ENCODE measurements at regions not wholly inside any gene's neighbourhood (a gene's known extent, or its start where the extent isn't known, plus 50 kb on each side); places are given as distances from the start of the nearest gene placed in this dataset.
"Not testable (repeated sequence)": the region's sequence is repeated elsewhere in the genome, so short reads cannot be mapped to it uniquely, and the experiment has no call there.

DNA sequence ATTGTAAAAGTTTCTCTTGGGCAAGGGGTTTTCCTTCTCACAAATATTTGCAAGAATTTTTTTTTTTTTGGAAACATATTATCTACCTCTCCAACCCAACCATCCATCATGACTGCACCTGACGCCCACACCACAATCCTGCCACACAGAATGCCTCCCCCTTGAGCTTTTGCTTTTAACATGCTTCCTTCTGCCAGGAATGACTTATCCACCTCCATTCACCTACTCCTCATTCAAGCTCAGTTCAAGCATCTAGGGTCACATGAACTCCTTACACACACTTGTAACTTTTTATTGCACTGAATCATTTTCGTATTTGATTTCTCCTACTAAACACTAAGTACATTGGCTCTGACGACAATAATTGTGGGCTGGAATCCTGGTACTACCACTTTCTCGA is 660.1 kb upstream of the AUTS2 start:
- Mint-ChIP-seq H3K4me3 (no peak overlapping the region), H3K9me3 (peaks cover 17% of the 10 kb centered on the region), H3K27me3 (no peaks in the 10 kb centered on the region), H3K4me1 (no peaks in the 10 kb centered on the region), H3K36me3 (ENCODE audit: low read depth) (no peaks in the 10 kb centered on the region), H3K27ac (no peak overlapping the region)
- DNase-seq (no peak), ATAC-seq (no peak)

DNA sequence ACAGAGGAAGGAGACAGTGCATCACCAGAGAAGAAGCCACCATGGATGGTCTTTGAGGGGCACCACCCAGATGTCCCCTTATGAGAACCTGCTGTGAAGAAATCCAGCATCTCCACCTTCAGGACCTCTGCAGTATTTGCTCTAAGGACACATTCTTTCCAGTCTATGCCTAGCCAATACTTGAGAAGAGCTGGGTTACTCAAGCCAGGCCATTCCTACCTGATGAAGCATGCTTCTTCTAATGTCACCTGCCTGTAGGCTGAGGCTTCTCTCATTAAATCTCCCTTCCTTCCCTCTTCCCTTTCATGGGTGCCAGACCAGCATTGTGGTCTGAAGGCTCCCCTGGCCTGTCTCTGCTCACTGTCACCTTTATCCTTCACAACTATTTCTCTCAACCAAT is 654.5 kb upstream of the AUTS2 start:
- Mint-ChIP-seq H3K36me3 (ENCODE audit: low read depth) (no peaks in the 10 kb centered on the region), H3K4me3 (no peak overlapping the region), H3K27ac (no peak overlapping the region), H3K9me3 (peaks cover 17% of the 10 kb centered on the region), H3K27me3 (no peaks in the 10 kb centered on the region), H3K4me1 (no peaks in the 10 kb centered on the region)
- ATAC-seq (no peak), DNase-seq (no peak)

DNA sequence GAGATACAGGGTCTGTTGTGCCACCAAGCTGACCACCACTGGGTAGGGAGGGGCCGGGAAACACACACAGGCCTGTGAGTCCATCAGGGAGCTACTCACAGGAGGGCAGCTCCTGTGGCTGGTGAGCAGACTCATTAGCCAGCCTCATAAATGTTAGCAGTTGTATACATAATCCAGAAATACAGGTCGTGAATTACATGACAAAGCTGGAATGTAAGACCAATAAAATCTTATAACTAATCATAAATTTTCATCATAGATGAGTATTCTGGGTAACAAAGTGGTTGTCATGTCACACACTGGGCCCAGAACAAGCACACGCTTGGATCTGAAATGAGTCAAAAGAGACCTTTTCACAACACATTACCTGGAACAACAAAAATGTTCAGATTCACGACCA is 642.6 kb upstream of the AUTS2 start:
- ATAC-seq: no peak
- no peaks in the 10 kb centered on the region for H3K4me1 Mint-ChIP-seq
- H3K36me3 Mint-ChIP-seq (ENCODE audit: low read depth): peaks cover 3% of the 10 kb centered on the region
- no peak for DNase-seq
- no peaks in the 10 kb centered on the region for H3K27me3 Mint-ChIP-seq
- H3K9me3 Mint-ChIP-seq: peaks cover 14% of the 10 kb centered on the region
- no peak overlapping the region for H3K27ac Mint-ChIP-seq
- H3K4me3 Mint-ChIP-seq: no peak overlapping the region

DNA sequence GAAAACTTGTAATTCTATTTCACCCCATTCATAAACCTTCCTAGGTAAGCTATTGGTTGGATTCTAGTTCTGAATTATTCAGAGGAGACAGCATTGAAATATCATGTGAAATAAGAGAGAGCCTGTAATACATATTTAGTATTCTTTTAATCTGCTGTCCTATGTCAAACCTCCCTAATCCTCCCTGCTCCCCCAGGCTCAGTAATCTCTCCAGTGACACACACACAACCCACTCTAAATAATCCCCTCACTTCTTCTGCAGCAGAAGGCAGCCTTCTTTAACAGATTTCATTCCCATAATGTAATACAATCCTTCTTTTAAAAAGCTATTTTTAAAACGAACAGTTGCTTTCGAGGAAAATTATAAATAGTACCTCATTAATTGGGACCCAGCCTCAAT is 639.7 kb upstream of the AUTS2 start:
- no peak for ATAC-seq
- H3K4me1 Mint-ChIP-seq: no peaks in the 10 kb centered on the region
- no peak overlapping the region for H3K4me3 Mint-ChIP-seq
- peaks cover 3% of the 10 kb centered on the region for H3K36me3 Mint-ChIP-seq (ENCODE audit: low read depth)
- peaks cover 14% of the 10 kb centered on the region for H3K9me3 Mint-ChIP-seq
- H3K27ac Mint-ChIP-seq: no peak overlapping the region
- DNase-seq: no peak
- H3K27me3 Mint-ChIP-seq: no peaks in the 10 kb centered on the region

DNA sequence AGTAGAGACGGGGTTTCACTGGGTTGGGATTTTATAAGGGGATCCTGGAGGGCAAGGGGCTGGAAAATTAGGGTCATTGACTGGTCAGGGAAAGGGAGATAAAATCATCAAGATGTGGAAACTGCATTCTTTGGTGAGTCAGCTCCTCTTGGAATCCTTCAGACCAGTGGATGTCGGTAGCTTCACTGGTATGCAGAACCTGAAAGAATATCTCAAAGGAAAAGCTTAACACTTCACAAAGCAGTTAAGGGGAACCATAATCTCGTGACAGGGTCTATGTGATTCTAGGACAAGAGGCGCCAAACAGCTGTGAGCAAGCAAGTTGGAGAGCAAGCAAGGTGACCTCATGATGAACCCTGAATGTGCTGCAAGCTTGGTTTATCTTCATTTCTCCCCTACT is 634.7 kb upstream of the AUTS2 start:
- no peak for ATAC-seq
- no peaks in the 10 kb centered on the region for H3K4me1 Mint-ChIP-seq
- no peak for DNase-seq
- no peaks in the 10 kb centered on the region for H3K27me3 Mint-ChIP-seq
- peaks cover 10% of the 10 kb centered on the region for H3K9me3 Mint-ChIP-seq
- no peaks in the 10 kb centered on the region for H3K36me3 Mint-ChIP-seq (ENCODE audit: low read depth)
- H3K27ac Mint-ChIP-seq: no peak overlapping the region
- no peak overlapping the region for H3K4me3 Mint-ChIP-seq

DNA sequence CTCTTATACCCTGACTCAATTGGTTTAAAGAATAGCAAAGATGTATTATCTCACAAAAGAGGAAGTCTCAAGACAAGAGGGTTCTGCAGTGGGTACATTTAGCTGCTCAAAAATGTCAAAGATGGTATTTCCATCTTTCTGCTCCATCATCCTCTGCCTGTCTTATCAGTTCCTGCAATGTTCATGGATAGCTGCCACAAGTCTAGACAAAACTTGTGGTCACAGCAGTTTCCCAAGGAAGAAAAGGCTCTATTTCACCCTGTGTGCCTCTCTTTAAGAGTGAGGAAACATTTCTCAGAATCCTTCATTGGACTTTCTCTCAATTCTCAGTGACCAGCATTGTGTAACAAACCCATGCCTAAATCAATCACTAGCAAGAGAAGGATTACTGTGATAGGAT is 634.2 kb upstream of the AUTS2 start:
- H3K4me3 Mint-ChIP-seq: no peak overlapping the region
- H3K27ac Mint-ChIP-seq: no peak overlapping the region
- H3K36me3 Mint-ChIP-seq (ENCODE audit: low read depth): no peaks in the 10 kb centered on the region
- DNase-seq (no peak), ATAC-seq (no peak)
- peaks cover 12% of the 10 kb centered on the region for H3K9me3 Mint-ChIP-seq
- H3K4me1 Mint-ChIP-seq: no peaks in the 10 kb centered on the region
- H3K27me3 Mint-ChIP-seq: no peaks in the 10 kb centered on the region

DNA sequence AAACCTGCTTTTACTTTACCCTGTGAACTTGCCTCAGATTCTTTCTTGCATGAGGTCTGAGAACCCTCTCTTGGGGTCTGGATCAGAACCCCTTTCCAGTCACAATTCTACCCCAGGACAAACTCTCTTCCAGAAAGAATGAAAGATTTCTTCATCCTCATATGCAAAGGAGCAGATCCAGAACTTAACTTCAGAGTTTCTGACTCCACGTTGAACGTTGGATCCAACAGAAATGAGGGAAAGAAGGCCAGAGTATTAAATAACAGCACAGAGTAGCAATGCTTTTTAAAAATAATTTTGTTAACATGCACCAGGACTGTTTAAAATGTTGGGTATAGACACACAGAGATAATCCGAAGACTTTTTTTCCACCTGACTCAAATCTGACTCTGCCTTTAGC is 632.9 kb upstream of the AUTS2 start:
- Mint-ChIP-seq H3K36me3 (ENCODE audit: low read depth) (no peaks in the 10 kb centered on the region), H3K9me3 (peaks cover 9% of the 10 kb centered on the region), H3K27ac (no peak overlapping the region), H3K4me3 (no peak overlapping the region), H3K4me1 (no peaks in the 10 kb centered on the region), H3K27me3 (no peaks in the 10 kb centered on the region)
- ATAC-seq: no peak
- DNase-seq: no peak

DNA sequence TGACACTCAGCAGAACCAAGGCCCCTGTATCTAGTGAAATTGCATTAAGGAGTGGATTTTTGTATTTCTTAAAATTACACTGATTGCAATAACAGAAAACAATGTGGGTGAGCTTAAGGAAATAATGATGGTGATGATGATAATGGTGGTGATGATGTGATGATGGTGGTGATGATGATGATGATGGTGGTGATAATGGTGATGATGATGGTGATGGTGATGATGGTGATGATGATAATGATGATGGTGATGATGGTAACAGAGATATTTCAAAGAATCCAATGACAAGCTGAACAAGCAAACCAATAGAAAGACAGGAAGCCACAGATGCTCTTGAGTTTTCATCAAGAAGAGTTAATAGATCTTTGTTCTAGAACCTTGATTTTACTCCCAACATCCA is 630.7 kb upstream of the AUTS2 start:
- ATAC-seq: no peak
- Mint-ChIP-seq H3K9me3 (peaks cover 9% of the 10 kb centered on the region), H3K36me3 (ENCODE audit: low read depth) (no peaks in the 10 kb centered on the region), H3K4me1 (no peaks in the 10 kb centered on the region), H3K27ac (no peak overlapping the region), H3K4me3 (no peak overlapping the region), H3K27me3 (no peaks in the 10 kb centered on the region)
- DNase-seq: no peak

DNA sequence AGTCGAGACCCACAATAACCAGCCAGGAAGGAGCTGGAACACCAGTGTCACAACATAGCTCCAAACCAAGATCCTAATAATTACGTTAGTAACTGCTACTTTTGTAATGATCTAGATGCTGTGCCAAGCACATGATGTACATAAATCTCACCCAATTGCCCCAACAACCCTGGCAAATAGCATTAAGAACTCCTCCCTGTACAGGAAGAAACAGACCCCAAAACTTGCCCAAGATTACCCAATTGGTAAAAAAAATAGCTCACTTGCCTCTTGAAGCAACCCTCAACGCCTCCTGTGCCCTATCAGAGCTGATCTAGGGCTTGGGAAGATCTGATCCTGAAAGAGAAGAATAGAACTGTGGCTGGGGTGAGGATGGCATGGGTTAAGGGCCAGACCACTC is 628.7 kb upstream of the AUTS2 start:
- H3K9me3 Mint-ChIP-seq: peaks cover 9% of the 10 kb centered on the region
- H3K36me3 Mint-ChIP-seq (ENCODE audit: low read depth): no peaks in the 10 kb centered on the region
- no peak for ATAC-seq
- no peak for DNase-seq
- no peaks in the 10 kb centered on the region for H3K27me3 Mint-ChIP-seq
- no peak overlapping the region for H3K4me3 Mint-ChIP-seq
- H3K27ac Mint-ChIP-seq: no peak overlapping the region
- no peaks in the 10 kb centered on the region for H3K4me1 Mint-ChIP-seq

DNA sequence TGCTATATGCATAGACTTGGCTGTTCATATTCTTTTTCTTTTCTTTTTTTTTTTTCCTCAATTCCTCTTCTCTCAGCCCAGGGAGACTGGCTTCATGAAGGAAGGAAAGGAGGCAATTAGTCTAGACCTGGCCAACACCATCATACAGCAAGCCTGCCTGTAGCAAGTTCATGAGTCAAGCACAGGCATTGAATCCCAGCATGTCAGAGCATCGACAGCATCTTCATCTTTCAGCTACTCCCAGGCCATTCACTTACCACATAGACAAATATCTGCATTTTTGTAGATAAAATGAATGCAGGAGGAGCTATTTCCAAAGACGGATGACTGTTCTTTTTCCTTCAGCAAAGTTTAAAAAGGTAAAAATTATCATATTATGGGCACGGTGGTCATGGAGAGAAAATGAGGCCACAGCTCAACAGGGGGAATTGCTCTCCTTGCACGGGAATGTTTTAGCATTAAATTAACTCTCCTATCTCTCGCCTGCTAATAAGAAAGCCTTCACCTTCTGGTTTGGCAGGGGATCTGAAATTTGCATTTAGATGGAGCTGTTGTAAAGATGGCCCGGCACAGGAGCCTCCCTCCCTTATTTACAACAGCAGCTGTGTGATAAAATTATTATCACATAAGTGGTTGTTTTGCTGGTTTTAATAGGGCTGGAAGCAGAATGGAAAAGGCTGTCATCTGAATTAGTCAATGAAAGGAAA is 626.5 kb upstream of the AUTS2 start:
- no peak for ATAC-seq
- Mint-ChIP-seq H3K27ac (no peak overlapping the region), H3K9me3 (peaks cover 17% of the 10 kb centered on the region), H3K4me3 (no peak overlapping the region), H3K36me3 (ENCODE audit: low read depth) (no peaks in the 10 kb centered on the region), H3K4me1 (no peaks in the 10 kb centered on the region), H3K27me3 (no peaks in the 10 kb centered on the region)
- no peak for DNase-seq

DNA sequence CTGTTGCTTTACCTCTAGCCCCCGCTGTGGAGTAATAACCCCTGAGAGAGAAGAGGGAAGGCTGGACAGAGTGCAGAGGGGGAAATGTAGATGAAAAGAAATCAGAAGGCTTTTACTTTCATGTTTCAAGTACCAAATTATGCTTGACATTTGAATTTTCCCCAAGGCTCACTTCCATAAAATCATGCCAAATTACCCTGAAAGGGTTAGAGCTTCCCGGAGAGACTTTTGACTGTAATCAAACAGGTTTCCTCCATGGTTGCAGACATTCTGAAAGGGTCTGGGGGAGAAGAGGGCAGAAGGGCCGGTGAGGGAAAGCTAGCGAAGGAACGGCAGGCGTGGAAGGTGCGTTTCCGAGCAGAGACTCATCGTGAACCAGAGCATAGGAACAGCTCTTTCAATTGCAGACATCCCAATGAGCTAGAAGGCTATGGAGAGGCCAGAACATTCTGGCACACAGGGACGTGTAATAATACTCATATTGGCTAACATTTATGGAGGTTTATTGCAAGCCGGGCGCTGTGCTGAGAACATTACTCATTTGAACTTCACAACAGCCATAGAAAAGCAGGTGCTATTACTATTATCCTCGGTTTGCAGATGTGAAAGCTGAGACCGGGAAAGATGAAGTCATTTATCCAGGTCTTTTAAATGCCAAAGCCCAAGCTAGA is 620.8 kb upstream of the AUTS2 start:
- ATAC-seq: no peak
- Mint-ChIP-seq H3K27me3 (peaks cover 3% of the 10 kb centered on the region), H3K4me3 (no peak overlapping the region), H3K9me3 (peaks cover 31% of the 10 kb centered on the region), H3K36me3 (ENCODE audit: low read depth) (no peaks in the 10 kb centered on the region), H3K4me1 (no peaks in the 10 kb centered on the region), H3K27ac (no peak overlapping the region)
- DNase-seq: no peak

DNA sequence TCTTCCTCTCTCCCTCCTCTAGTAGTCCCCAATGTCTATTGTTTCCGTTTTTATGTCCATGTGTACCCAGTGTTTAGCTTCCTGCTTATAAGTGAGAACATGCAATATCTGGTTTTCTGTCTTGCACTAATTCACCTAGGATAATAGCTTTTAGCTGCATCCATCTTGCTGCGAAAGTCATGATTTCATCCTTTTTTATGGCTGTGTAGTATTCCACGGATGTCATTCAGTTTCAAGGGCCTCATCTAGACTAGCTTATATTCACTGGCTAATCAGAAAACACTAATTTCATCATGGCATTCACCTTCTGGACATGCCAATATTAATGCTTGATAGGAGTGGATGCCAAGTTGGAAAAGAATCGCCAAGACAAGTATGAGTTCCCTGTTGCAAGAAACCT is 619.6 kb upstream of the AUTS2 start:
- no peak for DNase-seq
- H3K9me3 Mint-ChIP-seq: peaks cover 27% of the 10 kb centered on the region
- H3K27me3 Mint-ChIP-seq: peaks cover 3% of the 10 kb centered on the region
- ATAC-seq: no peak
- no peak overlapping the region for H3K4me3 Mint-ChIP-seq
- H3K4me1 Mint-ChIP-seq: no peaks in the 10 kb centered on the region
- no peaks in the 10 kb centered on the region for H3K36me3 Mint-ChIP-seq (ENCODE audit: low read depth)
- H3K27ac Mint-ChIP-seq: no peak overlapping the region

DNA sequence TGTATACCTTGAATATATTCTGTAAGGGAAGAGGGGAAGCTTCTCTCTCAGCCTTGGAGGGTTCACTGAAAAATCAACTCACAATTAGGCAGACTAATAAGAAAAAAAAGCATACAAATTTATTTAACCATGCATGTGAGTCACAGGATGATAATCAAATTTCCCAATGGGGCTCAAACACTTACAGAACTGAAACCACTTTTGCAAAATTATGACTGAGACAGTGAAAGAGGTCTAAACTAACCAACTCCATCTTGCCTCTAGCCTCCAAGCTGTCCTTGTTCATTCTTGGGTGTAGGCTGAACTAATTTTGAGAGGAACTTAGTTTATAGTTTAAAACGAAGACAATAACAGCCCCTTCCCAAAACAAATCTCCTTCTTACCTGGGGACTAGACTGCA is 618.3 kb upstream of the AUTS2 start:
- H3K9me3 Mint-ChIP-seq: peaks cover 33% of the 10 kb centered on the region
- no peak for DNase-seq

GRCh38 chr7:68980432-68980831 is 617.8 kb upstream of the AUTS2 start:
- H3K36me3 Mint-ChIP-seq (ENCODE audit: low read depth); DNase-seq; H3K4me1 Mint-ChIP-seq; ATAC-seq; H3K27me3 Mint-ChIP-seq; H3K27ac Mint-ChIP-seq; H3K4me3 Mint-ChIP-seq: not testable (repeated sequence)
- peaks cover 37% of the 10 kb centered on the region for H3K9me3 Mint-ChIP-seq

More for the DNA sequence above, 618.3 kb upstream of the AUTS2 start:
- no peak overlapping the region for H3K27ac Mint-ChIP-seq
- no peaks in the 10 kb centered on the region for H3K4me1 Mint-ChIP-seq
- no peak for ATAC-seq
- H3K27me3 Mint-ChIP-seq: peaks cover 3% of the 10 kb centered on the region
- no peak overlapping the region for H3K4me3 Mint-ChIP-seq
- H3K36me3 Mint-ChIP-seq (ENCODE audit: low read depth): no peaks in the 10 kb centered on the region

DNA sequence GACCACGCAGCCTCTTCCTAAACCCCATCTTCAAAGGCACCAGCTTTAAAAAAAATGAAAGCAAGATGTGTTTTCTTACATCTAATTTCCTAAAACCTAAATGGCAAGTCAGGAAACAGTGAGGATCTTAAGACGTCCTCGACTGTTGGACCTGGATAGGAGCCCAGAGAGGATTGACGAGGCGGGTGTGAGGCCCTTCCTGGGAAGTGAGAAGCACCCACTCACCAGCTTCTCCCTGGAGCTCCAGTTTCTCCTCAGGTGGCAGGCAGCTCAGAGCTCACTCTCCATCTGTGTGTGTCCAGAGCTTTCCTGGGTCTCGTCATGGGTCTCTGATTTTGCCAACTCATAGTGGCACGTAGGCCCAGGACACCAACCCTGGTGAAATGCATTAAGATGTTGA is 614.0 kb upstream of the AUTS2 start:
- H3K27me3 Mint-ChIP-seq: no peaks in the 10 kb centered on the region
- no peak overlapping the region for H3K27ac Mint-ChIP-seq
- H3K4me1 Mint-ChIP-seq: no peaks in the 10 kb centered on the region
- DNase-seq: no peak
- H3K36me3 Mint-ChIP-seq (ENCODE audit: low read depth): no peaks in the 10 kb centered on the region
- ATAC-seq: no peak
- H3K9me3 Mint-ChIP-seq: peaks cover 41% of the 10 kb centered on the region
- H3K4me3 Mint-ChIP-seq: no peak overlapping the region

- ATAC-seq (no peak), DNase-seq (no peak)
- Mint-ChIP-seq H3K4me1 (no peaks in the 10 kb centered on the region), H3K36me3 (ENCODE audit: low read depth) (no peaks in the 10 kb centered on the region), H3K4me3 (no peak overlapping the region), H3K27ac (no peak overlapping the region), H3K9me3 (peaks cover 7% of the 10 kb centered on the region), H3K27me3 (no peaks in the 10 kb centered on the region)
These were observed 603.4 kb upstream of the AUTS2 start for GRCh38 chr7:68994841-68995240.
